ENCODE measurements at regions not wholly inside any gene's neighbourhood (a gene's known extent, or its start where the extent isn't known, plus 50 kb on each side); places are given as distances from the start of the nearest gene placed in this dataset.

GRCh38 chr7:113004726-113005454 lies 81.7 kb downstream of the GPR85 start:
- H3K4me3 ChIP-seq (ENCODE audit: low read length): no peak overlapping the region
- no peaks in the 10 kb centered on the region for H3K36me3 ChIP-seq (ENCODE audit: insufficient read depth, low read length)
- H4K20me1 ChIP-seq (ENCODE audit: insufficient read depth, low read depth, low read length): no peaks in the 10 kb centered on the region
- H3K79me2 ChIP-seq (ENCODE audit: low read length): no peaks in the 10 kb centered on the region
- H3K4me2 ChIP-seq (ENCODE audit: low read depth, low read length, poor library complexity, severe bottlenecking): no peak overlapping the region
- no peak overlapping the region for H3K27ac ChIP-seq (ENCODE audit: low read length)
- H3K9me3 ChIP-seq (ENCODE audit: low read length): no peaks in the 10 kb centered on the region
- no peaks in the 10 kb centered on the region; the same call in 1 of the 2 replicates for H3K27me3 ChIP-seq (ENCODE audit: low read length)
- no peak overlapping the region for H2AFZ ChIP-seq (ENCODE audit: low read length)
- H3K4me1 ChIP-seq (ENCODE audit: low read length): no peaks in the 10 kb centered on the region
- H3K9ac ChIP-seq (ENCODE audit: low read length): no peak overlapping the region
- no peak for DNase-seq
- 0 out of 2 replicates have a peak, but pooled peaks cover 2% of the 10 kb centered on the region for H3K9me2 ChIP-seq (replicated peaks; ENCODE audit: insufficient read depth, low read length)

GRCh38 chr7:113000316-113001020 lies 86.2 kb downstream of the GPR85 start:
- Histone ChIP-seq H3K4me2 (ENCODE audit: low read depth, low read length, poor library complexity, severe bottlenecking) (no peak overlapping the region), H3K36me3 (ENCODE audit: insufficient read depth, low read length) (no peaks in the 10 kb centered on the region), H3K9me3 (ENCODE audit: low read length) (no peaks in the 10 kb centered on the region), H3K4me1 (ENCODE audit: low read length) (no peaks in the 10 kb centered on the region), H3K9ac (ENCODE audit: low read length) (no peak overlapping the region), H4K20me1 (ENCODE audit: insufficient read depth, low read depth, low read length) (no peaks in the 10 kb centered on the region), H3K27ac (ENCODE audit: low read length) (no peak overlapping the region), H3K4me3 (ENCODE audit: low read length) (no peak overlapping the region), H3K27me3 (ENCODE audit: low read length) (no peaks in the 10 kb centered on the region), H3K79me2 (ENCODE audit: low read length) (no peaks in the 10 kb centered on the region), H2AFZ (ENCODE audit: low read length) (no peak overlapping the region), H3K9me2 (replicated peaks; ENCODE audit: insufficient read depth, low read length) (0 out of 2 replicates have a peak, but pooled peaks cover 2% of the 10 kb centered on the region)
- DNase-seq: no peak

- no peak for DNase-seq
- Histone ChIP-seq H3K4me2 (ENCODE audit: low read depth, low read length, poor library complexity, severe bottlenecking) (no peak overlapping the region), H3K9ac (ENCODE audit: low read length) (no peak overlapping the region), H3K9me2 (replicated peaks; ENCODE audit: insufficient read depth, low read length) (no peaks in the 10 kb centered on the region), H3K4me3 (ENCODE audit: low read length) (no peak overlapping the region), H3K79me2 (ENCODE audit: low read length) (no peaks in the 10 kb centered on the region), H3K27me3 (ENCODE audit: low read length) (no peaks in the 10 kb centered on the region), H3K9me3 (ENCODE audit: low read length) (no peaks in the 10 kb centered on the region), H2AFZ (ENCODE audit: low read length) (no peak overlapping the region), H4K20me1 (ENCODE audit: insufficient read depth, low read depth, low read length) (no peaks in the 10 kb centered on the region), H3K27ac (ENCODE audit: low read length) (no peak overlapping the region), H3K4me1 (ENCODE audit: low read length) (no peaks in the 10 kb centered on the region), H3K36me3 (ENCODE audit: insufficient read depth, low read length) (no peaks in the 10 kb centered on the region)
These were observed 88.8 kb downstream of the GPR85 start for GRCh38 chr7:112997831-112998230.

- no peaks in the 10 kb centered on the region for H3K27me3 ChIP-seq (ENCODE audit: low read length)
- DNase-seq: no peak
- no peaks in the 10 kb centered on the region for H3K9me2 ChIP-seq (replicated peaks; ENCODE audit: insufficient read depth, low read length)
- H3K36me3 ChIP-seq (ENCODE audit: insufficient read depth, low read length): no peaks in the 10 kb centered on the region
- no peak overlapping the region for H3K9ac ChIP-seq (ENCODE audit: low read length)
- H3K4me1 ChIP-seq (ENCODE audit: low read length): no peaks in the 10 kb centered on the region
- H3K4me2 ChIP-seq (ENCODE audit: low read depth, low read length, poor library complexity, severe bottlenecking): no peak overlapping the region
- no peaks in the 10 kb centered on the region for H4K20me1 ChIP-seq (ENCODE audit: insufficient read depth, low read depth, low read length)
- no peaks in the 10 kb centered on the region for H3K9me3 ChIP-seq (ENCODE audit: low read length)
- no peak overlapping the region for H2AFZ ChIP-seq (ENCODE audit: low read length)
- H3K27ac ChIP-seq (ENCODE audit: low read length): no peak overlapping the region
- no peak overlapping the region for H3K4me3 ChIP-seq (ENCODE audit: low read length)
- H3K79me2 ChIP-seq (ENCODE audit: low read length): no peaks in the 10 kb centered on the region
These were observed 90.2 kb downstream of the GPR85 start for GRCh38 chr7:112996331-112996871.

- H3K27me3 ChIP-seq (ENCODE audit: low read length): no peaks in the 10 kb centered on the region
- H2AFZ ChIP-seq (ENCODE audit: low read length): no peak overlapping the region
- H4K20me1 ChIP-seq (ENCODE audit: insufficient read depth, low read depth, low read length): no peaks in the 10 kb centered on the region
- DNase-seq: no peak
- no peak overlapping the region for H3K9ac ChIP-seq (ENCODE audit: low read length)
- no peak overlapping the region for H3K4me3 ChIP-seq (ENCODE audit: low read length)
- H3K36me3 ChIP-seq (ENCODE audit: insufficient read depth, low read length): no peaks in the 10 kb centered on the region
- H3K9me3 ChIP-seq (ENCODE audit: low read length): no peaks in the 10 kb centered on the region
- no peaks in the 10 kb centered on the region for H3K9me2 ChIP-seq (replicated peaks; ENCODE audit: insufficient read depth, low read length)
- H3K79me2 ChIP-seq (ENCODE audit: low read length): no peaks in the 10 kb centered on the region
- no peak overlapping the region for H3K27ac ChIP-seq (ENCODE audit: low read length)
- H3K4me1 ChIP-seq (ENCODE audit: low read length): no peaks in the 10 kb centered on the region
- no peak overlapping the region for H3K4me2 ChIP-seq (ENCODE audit: low read depth, low read length, poor library complexity, severe bottlenecking)
These were observed 91.4 kb downstream of the GPR85 start for GRCh38 chr7:112995059-112995824.

GRCh38 chr7:112994656-112995055 lies 92.0 kb downstream of the GPR85 start:
- no peaks in the 10 kb centered on the region for H3K9me3 ChIP-seq (ENCODE audit: low read length)
- no peak for DNase-seq
- H2AFZ ChIP-seq (ENCODE audit: low read length): no peak overlapping the region
- no peaks in the 10 kb centered on the region for H3K9me2 ChIP-seq (replicated peaks; ENCODE audit: insufficient read depth, low read length)
- no peaks in the 10 kb centered on the region for H3K79me2 ChIP-seq (ENCODE audit: low read length)
- H3K27me3 ChIP-seq (ENCODE audit: low read length): no peaks in the 10 kb centered on the region
- H3K4me2 ChIP-seq (ENCODE audit: low read depth, low read length, poor library complexity, severe bottlenecking): no peak overlapping the region
- H3K27ac ChIP-seq (ENCODE audit: low read length): no peak overlapping the region
- no peak overlapping the region for H3K4me3 ChIP-seq (ENCODE audit: low read length)
- no peak overlapping the region for H3K9ac ChIP-seq (ENCODE audit: low read length)
- no peaks in the 10 kb centered on the region for H3K4me1 ChIP-seq (ENCODE audit: low read length)
- H3K36me3 ChIP-seq (ENCODE audit: insufficient read depth, low read length): no peaks in the 10 kb centered on the region
- H4K20me1 ChIP-seq (ENCODE audit: insufficient read depth, low read depth, low read length): no peaks in the 10 kb centered on the region

- Histone ChIP-seq H3K27me3 (ENCODE audit: low read length) (no peaks in the 10 kb centered on the region), H3K79me2 (ENCODE audit: low read length) (no peaks in the 10 kb centered on the region), H3K9ac (ENCODE audit: low read length) (no peak overlapping the region), H4K20me1 (ENCODE audit: insufficient read depth, low read depth, low read length) (no peaks in the 10 kb centered on the region), H3K36me3 (ENCODE audit: insufficient read depth, low read length) (no peaks in the 10 kb centered on the region), H3K9me2 (replicated peaks; ENCODE audit: insufficient read depth, low read length) (no peaks in the 10 kb centered on the region), H3K27ac (ENCODE audit: low read length) (no peak overlapping the region), H3K4me3 (ENCODE audit: low read length) (no peak overlapping the region), H3K4me1 (ENCODE audit: low read length) (peaks cover 16% of the 10 kb centered on the region), H2AFZ (ENCODE audit: low read length) (no peak overlapping the region), H3K9me3 (ENCODE audit: low read length) (no peaks in the 10 kb centered on the region), H3K4me2 (ENCODE audit: low read depth, low read length, poor library complexity, severe bottlenecking) (no peak overlapping the region)
- no peak for DNase-seq
These were observed 96.0 kb downstream of the GPR85 start for GRCh38 chr7:112990624-112991023.

- no peak overlapping the region for H3K9ac ChIP-seq (ENCODE audit: low read length)
These were observed 97.1 kb downstream of the GPR85 start for GRCh38 chr7:112989531-112989930.

More at GRCh38 chr7:112989531-112989930, 97.1 kb downstream of the GPR85 start:
- Histone ChIP-seq H3K4me3 (ENCODE audit: low read length) (no peak overlapping the region), H3K36me3 (ENCODE audit: insufficient read depth, low read length) (no peaks in the 10 kb centered on the region), H4K20me1 (ENCODE audit: insufficient read depth, low read depth, low read length) (no peaks in the 10 kb centered on the region), H3K9me2 (replicated peaks; ENCODE audit: insufficient read depth, low read length) (no peaks in the 10 kb centered on the region), H3K27me3 (ENCODE audit: low read length) (no peaks in the 10 kb centered on the region), H3K4me2 (ENCODE audit: low read depth, low read length, poor library complexity, severe bottlenecking) (no peak overlapping the region), H3K27ac (ENCODE audit: low read length) (no peak overlapping the region), H2AFZ (ENCODE audit: low read length) (no peak overlapping the region), H3K79me2 (ENCODE audit: low read length) (no peaks in the 10 kb centered on the region), H3K4me1 (ENCODE audit: low read length) (peaks cover 23% of the 10 kb centered on the region), H3K9me3 (ENCODE audit: low read length) (no peaks in the 10 kb centered on the region)
- no peak for DNase-seq

Data from Karpas-422 (cell line).